Adrenal gland (tissue), 5 donors: ENCODE measurements at regions not wholly inside any gene's neighbourhood (a gene's known extent, or its start where the extent isn't known, plus 50 kb on each side); places are given as distances from the start of the nearest gene placed in this dataset.
"Not testable (repeated sequence)": the region's sequence is repeated elsewhere in the genome, so short reads cannot be mapped to it uniquely, and the experiment has no call there.

Experiments used
- POLR2A ChIP-seq, 2 donors: fragments of 450-650 bp; IDR thresholded peaks; one replicate each; pipeline ENCODE4 v1.6.1; 2017; ENCODE audit warnings: antibody characterized with exemption in 2 of 2, mild to moderate bottlenecking in 2 of 2, moderate library complexity in 1 of 2
- TF ChIP-seq, protein P1 (sequence below), 6 experiments: fragments of 450-650 bp in 4 of 6; fragments of 200-600 bp in 2 of 6; sonication (generic) in 1 of 6; IDR thresholded peaks; 1 replicate in 5 of 6; 2 replicates in 1 of 6; pipeline versions ENCODE4 v1.5.1 to v1.8.0; 2016 to 2021; ENCODE audit warnings: antibody characterized with exemption in 6 of 6, mild to moderate bottlenecking in 2 of 6, moderate library complexity in 1 of 6
- donor health status: DM: no; HTN: no; CAD: no.

DNA sequence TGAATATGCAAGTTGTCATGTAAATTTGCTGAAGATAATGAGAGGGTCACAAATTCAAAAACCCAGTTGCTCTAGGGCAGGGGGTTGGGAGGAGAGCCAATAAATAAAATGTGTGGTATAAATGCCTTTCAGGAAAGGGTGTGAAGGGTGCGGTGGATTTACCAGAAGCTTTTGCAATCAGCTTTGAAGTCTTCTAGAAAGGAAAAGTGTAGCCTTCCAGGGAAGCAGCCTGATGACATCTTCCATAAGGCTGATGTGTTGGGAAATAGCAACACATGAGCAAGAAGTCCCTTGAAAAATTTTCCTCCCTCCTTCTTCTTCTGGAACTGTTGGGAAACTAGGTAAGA, 85.6 kb upstream of the POTEC start:
- TF ChIP-seq, protein P1, sequence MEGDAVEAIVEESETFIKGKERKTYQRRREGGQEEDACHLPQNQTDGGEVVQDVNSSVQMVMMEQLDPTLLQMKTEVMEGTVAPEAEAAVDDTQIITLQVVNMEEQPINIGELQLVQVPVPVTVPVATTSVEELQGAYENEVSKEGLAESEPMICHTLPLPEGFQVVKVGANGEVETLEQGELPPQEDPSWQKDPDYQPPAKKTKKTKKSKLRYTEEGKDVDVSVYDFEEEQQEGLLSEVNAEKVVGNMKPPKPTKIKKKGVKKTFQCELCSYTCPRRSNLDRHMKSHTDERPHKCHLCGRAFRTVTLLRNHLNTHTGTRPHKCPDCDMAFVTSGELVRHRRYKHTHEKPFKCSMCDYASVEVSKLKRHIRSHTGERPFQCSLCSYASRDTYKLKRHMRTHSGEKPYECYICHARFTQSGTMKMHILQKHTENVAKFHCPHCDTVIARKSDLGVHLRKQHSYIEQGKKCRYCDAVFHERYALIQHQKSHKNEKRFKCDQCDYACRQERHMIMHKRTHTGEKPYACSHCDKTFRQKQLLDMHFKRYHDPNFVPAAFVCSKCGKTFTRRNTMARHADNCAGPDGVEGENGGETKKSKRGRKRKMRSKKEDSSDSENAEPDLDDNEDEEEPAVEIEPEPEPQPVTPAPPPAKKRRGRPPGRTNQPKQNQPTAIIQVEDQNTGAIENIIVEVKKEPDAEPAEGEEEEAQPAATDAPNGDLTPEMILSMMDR (IDR thresholded peaks at IDR 0.05): not testable (repeated sequence)
- not testable (repeated sequence) for TF ChIP-seq POLR2A (IDR thresholded peaks at IDR 0.05)
